Activated CD4-positive, CD25-positive, alpha-beta regulatory T cell treated with anti-CD3 and anti-CD28 coated beads, Interleukin-2, amount 50 U/mL, for 24 hours (primary cell): ENCODE measurements at regions not wholly inside any gene's neighbourhood (a gene's known extent, or its start where the extent isn't known, plus 50 kb on each side); places are given as distances from the start of the nearest gene placed in this dataset.

Experiments used
- ATAC-seq, 2 donors: fragments of 150-1000 bp; cut with Tn5 transposase; one replicate each; pipeline ENCODE4 v1.10.0; 2021; ENCODE audit warnings: mild to moderate bottlenecking in 1 of 2, moderate library complexity in 1 of 2

- no peak for ATAC-seq
Measured at GRCh38 chr14:53338192-53338591, 185.1 kb upstream of the DDHD1 start.

- no peak for ATAC-seq
Measured at GRCh38 chr14:53336729-53337128, 183.6 kb upstream of the DDHD1 start.

GRCh38 chr14:53333809-53334208, 180.7 kb upstream of the DDHD1 start:
- no peak for ATAC-seq

DNA sequence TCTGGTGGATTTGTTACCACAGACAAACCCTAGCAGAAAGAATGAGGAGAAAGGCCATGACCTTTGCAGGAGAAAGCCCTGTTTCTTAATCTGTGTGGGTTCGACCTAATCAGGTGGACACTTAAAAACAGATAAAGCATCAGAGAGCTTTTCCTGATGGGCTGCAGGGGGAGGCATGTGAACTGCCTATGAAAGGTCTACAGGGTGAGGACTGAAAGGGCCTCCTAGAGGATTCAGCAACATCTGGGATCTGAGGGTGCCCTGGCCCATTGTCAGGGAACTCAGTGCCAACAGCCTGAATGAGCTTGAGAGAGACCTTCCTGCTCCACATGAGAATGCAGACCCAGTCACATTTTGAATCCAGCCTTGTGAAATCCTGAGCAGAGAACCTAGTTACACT, 178.8 kb upstream of the DDHD1 start:
- no peak for ATAC-seq

DNA sequence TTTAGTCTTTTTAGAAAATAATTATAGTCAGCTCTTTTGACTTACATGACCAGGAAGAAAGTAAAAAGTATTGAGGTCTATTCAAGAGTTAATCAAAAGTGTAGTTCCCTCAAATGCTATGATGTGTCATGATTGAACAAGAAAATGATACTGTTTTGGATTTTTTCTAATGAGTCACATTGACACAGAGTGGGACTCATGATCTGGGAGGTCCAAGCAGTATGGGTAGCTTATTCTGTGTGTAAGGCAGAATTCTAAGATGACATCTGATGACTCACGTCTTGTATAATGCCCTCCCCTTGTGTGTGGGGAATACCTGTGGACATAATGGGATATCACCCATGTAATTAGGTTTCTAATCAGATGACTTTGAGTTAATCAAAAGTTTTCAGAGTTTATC, 178.1 kb upstream of the DDHD1 start:
- ATAC-seq = peak; percentile 88 to 93

GRCh38 chr14:53330441-53330840, 177.3 kb upstream of the DDHD1 start:
- ATAC-seq = no peak

DNA sequence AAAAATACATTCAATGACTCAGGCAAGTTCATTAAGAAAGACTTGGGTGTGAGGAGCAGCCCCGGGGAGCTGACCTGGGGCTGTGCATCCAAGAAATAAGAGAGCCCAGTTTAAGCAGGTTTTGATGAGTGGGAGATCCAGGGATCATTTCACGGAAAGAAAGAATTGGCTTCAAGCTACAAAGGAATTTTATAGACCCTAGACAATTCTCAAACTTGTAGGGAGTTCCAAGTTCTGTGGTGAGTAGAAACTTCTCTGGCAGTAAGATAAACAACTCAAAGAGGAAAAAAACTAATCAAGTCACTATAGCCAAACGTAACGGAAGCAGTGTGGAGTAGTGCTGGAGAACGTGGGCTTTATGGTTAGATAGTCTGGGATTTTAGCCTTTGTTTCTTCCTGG, 175.7 kb upstream of the DDHD1 start:
- no peak for ATAC-seq

GRCh38 chr14:53327716-53328115, 174.6 kb upstream of the DDHD1 start:
- no peak for ATAC-seq

DNA sequence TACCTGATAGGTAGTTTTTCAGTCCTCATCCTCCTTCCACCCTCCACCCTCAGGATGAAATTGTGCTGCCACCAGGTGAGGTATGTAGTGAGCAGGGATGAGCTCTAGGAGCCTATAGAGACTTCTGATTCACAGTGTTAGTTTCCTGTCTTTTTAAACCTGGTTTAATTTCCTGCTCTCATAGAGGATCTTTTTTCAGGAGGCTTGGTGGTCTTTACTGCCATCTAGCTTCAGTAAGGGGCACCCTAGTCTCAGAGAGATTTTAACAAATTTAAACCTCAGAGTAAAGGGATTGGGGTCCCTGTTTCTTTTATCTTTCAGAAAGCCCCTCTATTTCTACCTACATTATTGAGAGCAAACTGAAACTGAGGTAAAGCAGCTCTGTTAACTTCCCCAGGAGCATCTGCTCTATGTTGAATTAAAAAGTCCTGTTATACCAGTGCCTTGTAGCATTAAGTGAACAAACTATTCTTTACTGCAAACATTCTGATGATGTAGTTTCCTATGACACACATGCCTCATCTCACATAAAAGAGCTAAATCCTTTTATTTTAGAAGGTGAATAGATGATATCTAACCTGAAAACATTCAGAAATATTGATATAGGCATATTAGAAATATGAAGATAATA, 172.2 kb upstream of the DDHD1 start:
- ATAC-seq = no peak

DNA sequence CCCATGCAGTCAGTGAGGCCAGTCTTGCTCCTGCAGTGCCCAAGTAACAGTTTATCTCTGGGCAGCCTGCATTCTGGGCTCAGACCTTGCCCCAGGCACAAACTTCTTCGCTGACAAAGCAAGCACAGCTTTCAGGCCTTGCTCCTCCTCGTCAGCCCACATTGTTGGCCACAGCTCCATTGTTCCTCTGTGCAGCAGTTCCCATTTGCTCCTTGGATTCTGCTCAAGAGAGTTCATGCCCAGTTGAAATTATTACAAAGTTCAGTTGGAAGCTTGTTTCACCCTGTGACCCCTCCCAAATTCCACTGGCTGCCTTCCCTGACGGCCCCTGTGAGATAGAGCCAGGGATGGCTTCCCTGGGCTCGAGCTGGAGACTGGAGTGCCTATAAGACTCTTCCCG, 163.4 kb upstream of the DDHD1 start:
- no peak for ATAC-seq

GRCh38 chr14:53310412-53310811, 157.3 kb upstream of the DDHD1 start:
- no peak for ATAC-seq

DNA sequence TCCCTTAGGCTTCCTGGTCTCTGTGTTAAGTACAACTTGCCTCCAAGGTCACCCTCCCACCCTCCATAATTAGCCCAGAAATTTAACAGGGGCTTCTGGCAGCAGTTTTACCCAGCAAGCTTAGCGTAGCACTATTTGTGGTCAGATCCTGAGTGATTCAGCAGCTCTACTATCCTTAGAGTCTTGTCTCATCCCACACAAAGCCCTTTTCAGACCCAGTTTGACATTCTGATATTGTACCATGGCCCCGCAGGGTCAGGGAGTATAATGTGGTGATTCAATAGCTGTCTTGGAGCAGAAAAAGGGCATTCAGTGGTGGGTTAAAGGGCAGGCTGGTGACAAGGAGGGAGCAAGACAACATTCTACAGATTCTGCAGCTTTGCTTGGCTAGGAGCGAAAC, 153.8 kb upstream of the DDHD1 start:
- ATAC-seq = no peak

DNA sequence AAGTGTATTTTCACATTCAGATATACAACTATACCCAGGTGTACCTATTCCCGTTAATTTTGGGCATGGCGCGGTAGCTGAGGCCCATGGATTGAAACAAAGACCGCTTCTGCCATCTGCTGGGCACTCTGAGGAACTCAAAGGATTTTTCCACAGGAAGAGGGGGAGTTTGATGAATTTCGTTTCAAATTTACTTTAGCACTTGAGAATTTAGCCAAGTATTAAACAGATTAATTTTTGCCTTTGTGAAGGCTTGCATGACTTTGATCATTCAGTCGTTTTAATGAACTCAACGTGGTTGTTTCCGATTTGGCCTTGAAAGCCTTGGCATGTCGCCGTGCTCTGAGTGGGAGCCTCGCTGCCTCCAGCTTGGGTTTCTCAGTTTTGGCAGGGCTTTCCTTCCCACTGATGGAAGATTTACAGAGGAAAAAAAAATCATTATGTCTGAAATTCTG, 153.2 kb upstream of the DDHD1 start:
- peak in 1 of 2 donors; percentile 48 for ATAC-seq

- no peak for ATAC-seq
Measured at GRCh38 chr14:53304726-53305381, 151.7 kb upstream of the DDHD1 start.

- peak in 1 of 2 donors; percentile 41 for ATAC-seq
Measured at GRCh38 chr14:53295985-53296582, 143.0 kb upstream of the DDHD1 start.

GRCh38 chr14:53295372-53295771, 142.2 kb upstream of the DDHD1 start:
- no peak for ATAC-seq

- ATAC-seq = no peak
Measured at GRCh38 chr14:53286301-53286700, 133.2 kb upstream of the DDHD1 start.

GRCh38 chr14:53285821-53286220, 132.7 kb upstream of the DDHD1 start:
- ATAC-seq = no peak

DNA sequence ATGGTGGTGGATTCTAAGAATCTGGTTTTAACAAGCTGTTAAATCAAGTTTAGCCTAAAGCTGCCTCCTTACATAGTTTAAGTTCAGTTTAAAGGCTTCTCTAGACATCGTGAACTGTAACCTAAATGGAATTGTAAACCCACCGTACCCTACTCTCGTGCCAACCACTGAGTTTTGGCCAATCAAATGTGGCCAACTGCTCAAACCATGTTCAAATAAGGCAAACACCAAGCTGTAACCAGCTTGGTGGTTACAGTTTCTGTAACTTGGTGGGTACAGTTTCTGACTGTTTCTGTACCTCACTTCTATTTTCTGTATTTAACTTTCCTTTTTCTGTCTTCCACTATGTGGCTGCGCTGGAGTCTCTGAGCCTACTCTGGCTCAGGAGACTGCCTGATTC, 131.9 kb upstream of the DDHD1 start:
- ATAC-seq = no peak

GRCh38 chr14:53278602-53279506, 125.7 kb upstream of the DDHD1 start:
- no peak for ATAC-seq

GRCh38 chr14:53273671-53274072, 120.5 kb upstream of the DDHD1 start:
- ATAC-seq = no peak

GRCh38 chr14:53265025-53265424, 111.9 kb upstream of the DDHD1 start:
- no peak for ATAC-seq

GRCh38 chr14:53260928-53261327, 107.8 kb upstream of the DDHD1 start:
- ATAC-seq = no peak
